ENCODE measurements at regions not wholly inside any gene's neighbourhood (a gene's known extent, or its start where the extent isn't known, plus 50 kb on each side); places are given as distances from the start of the nearest gene placed in this dataset.
A peak's percentile ranks its signal among the peaks of the same experiment; 100 is the strongest.

GRCh38 chr9:106701611-106702010 is 161.4 kb upstream of the ZNF462 start:
- DNase-seq (ENCODE audit: low spot score), result no peak

GRCh38 chr9:106704056-106704615 is 158.8 kb upstream of the ZNF462 start:
- no peak for DNase-seq (ENCODE audit: low spot score)

- no peak for DNase-seq (ENCODE audit: low spot score)
Measured at GRCh38 chr9:106707291-106707690, 155.7 kb upstream of the ZNF462 start.

- no peak for DNase-seq (ENCODE audit: low spot score)
Measured at GRCh38 chr9:106707738-106708474, 155.1 kb upstream of the ZNF462 start.

- DNase-seq (ENCODE audit: low spot score), result no peak
Measured at GRCh38 chr9:106708475-106709146, 154.4 kb upstream of the ZNF462 start.

GRCh38 chr9:106712279-106712678 is 150.7 kb upstream of the ZNF462 start:
- DNase-seq (ENCODE audit: low spot score), result no peak

GRCh38 chr9:106713206-106713605 is 149.8 kb upstream of the ZNF462 start:
- DNase-seq (ENCODE audit: low spot score), result no peak

- no peak for DNase-seq (ENCODE audit: low spot score)
Measured at GRCh38 chr9:106716820-106717219, 146.1 kb upstream of the ZNF462 start.

- no peak for DNase-seq (ENCODE audit: low spot score)
Measured at GRCh38 chr9:106717686-106718085, 145.3 kb upstream of the ZNF462 start.

GRCh38 chr9:106718936-106719335 is 144.0 kb upstream of the ZNF462 start:
- DNase-seq (ENCODE audit: low spot score), result no peak

- DNase-seq (ENCODE audit: low spot score), result no peak
Measured at GRCh38 chr9:106722051-106722753, 140.8 kb upstream of the ZNF462 start.

- DNase-seq (ENCODE audit: low spot score), result no peak
Measured at GRCh38 chr9:106723926-106724325, 139.0 kb upstream of the ZNF462 start.

- DNase-seq (ENCODE audit: low spot score), result no peak
Measured at GRCh38 chr9:106724566-106724965, 138.4 kb upstream of the ZNF462 start.

GRCh38 chr9:106726070-106726815 is 136.7 kb upstream of the ZNF462 start:
- no peak for DNase-seq (ENCODE audit: low spot score)

GRCh38 chr9:106727969-106728368 is 135.0 kb upstream of the ZNF462 start:
- DNase-seq (ENCODE audit: low spot score), result no peak

GRCh38 chr9:106728860-106729259 is 134.1 kb upstream of the ZNF462 start:
- DNase-seq (ENCODE audit: low spot score), result no peak

GRCh38 chr9:106731910-106732309 is 131.1 kb upstream of the ZNF462 start:
- peak; percentile 68 for DNase-seq (ENCODE audit: low spot score)

GRCh38 chr9:106733828-106734380 is 129.1 kb upstream of the ZNF462 start:
- DNase-seq (ENCODE audit: low spot score), result no peak

GRCh38 chr9:106737516-106737915 is 125.5 kb upstream of the ZNF462 start:
- DNase-seq (ENCODE audit: low spot score), result no peak

- no peak for DNase-seq (ENCODE audit: low spot score)
Measured at GRCh38 chr9:106738109-106738508, 124.9 kb upstream of the ZNF462 start.

- no peak for DNase-seq (ENCODE audit: low spot score)
Measured at GRCh38 chr9:106745457-106745856, 117.5 kb upstream of the ZNF462 start.

Data from SK-N-DZ (cell line).